H9 (cell line): ENCODE measurements at regions not wholly inside any gene's neighbourhood (a gene's known extent, or its start where the extent isn't known, plus 50 kb on each side); places are given as distances from the start of the nearest gene placed in this dataset.

Source experiments
- DNase-seq: peaks from one replicate; pipeline ENCODE4 v3.0.0-alpha.2; 2017
- H2AFZ ChIP-seq: one replicate; pipeline ENCODE4 v1.6.1; 2013; ENCODE audit warnings: mild to moderate bottlenecking, low read length, control low read depth, moderate library complexity
- H2AK5ac ChIP-seq: 2 replicates; pipeline ENCODE4 v1.6.1; 2013; ENCODE audit warnings: low read length, control low read depth, mixed read lengths; ENCODE audit not compliant: insufficient read length
- H2BK120ac ChIP-seq: one replicate; pipeline ENCODE4 v1.6.1; 2013; ENCODE audit warnings: low read depth, mild to moderate bottlenecking, low read length, control low read depth, inconsistent platforms; ENCODE audit not compliant: poor library complexity, severe bottlenecking
- H2BK12ac ChIP-seq: 2 replicates; pipeline ENCODE4 v1.6.1; 2013; ENCODE audit warnings: low read length, control low read depth, mixed read lengths, low read depth; ENCODE audit not compliant: insufficient read length
- H2BK15ac ChIP-seq: 2 replicates; pipeline ENCODE4 v1.6.1; 2013; ENCODE audit warnings: low read depth, low read length, control low read depth
- H2BK20ac ChIP-seq: one replicate; pipeline ENCODE4 v1.6.1; 2013; ENCODE audit warnings: low read depth, mild to moderate bottlenecking, low read length, control low read depth, inconsistent platforms; ENCODE audit not compliant: poor library complexity, severe bottlenecking
- H2BK5ac ChIP-seq: 2 replicates; pipeline ENCODE4 v1.6.1; 2013; ENCODE audit warnings: low read length, control low read depth, mixed read lengths; ENCODE audit not compliant: insufficient read length
- H3K14ac ChIP-seq: 2 replicates; pipeline ENCODE4 v1.6.1; 2013; ENCODE audit warnings: low read length, control low read depth; ENCODE audit not compliant: insufficient read depth
- H3K18ac ChIP-seq: 2 replicates; pipeline ENCODE4 v1.6.1; 2013; ENCODE audit warnings: low read depth, mild to moderate bottlenecking, mixed read lengths, low read length, control low read depth; ENCODE audit not compliant: insufficient read length
- H3K23ac ChIP-seq: 2 replicates; pipeline ENCODE4 v1.6.1; 2013; ENCODE audit warnings: low read length, control low read depth, mixed read lengths, low read depth; ENCODE audit not compliant: insufficient read length
- H3K23me2 ChIP-seq: 2 replicates; pipeline ENCODE4 v1.6.1; 2013; ENCODE audit warnings: low read depth, mild to moderate bottlenecking, mixed read lengths, low read length, control low read depth; ENCODE audit not compliant: insufficient read length, poor library complexity, severe bottlenecking
- H3K27ac ChIP-seq: 2 replicates; pipeline ENCODE4 v1.5.1; 2013; ENCODE audit warnings: low read length, control low read depth, mixed read lengths, low read depth; ENCODE audit not compliant: insufficient read length
- H3K27me3 ChIP-seq: 2 replicates; pipeline ENCODE4 v1.6.1; 2013; ENCODE audit warnings: low read length, control low read depth, inconsistent platforms; ENCODE audit not compliant: insufficient read depth
- H3K4ac ChIP-seq: 2 replicates; pipeline ENCODE4 v1.6.1; 2013; ENCODE audit warnings: low read depth, mild to moderate bottlenecking, control low read depth, inconsistent platforms, low read length, moderate library complexity
- H3K4me1 ChIP-seq: 2 replicates; pipeline ENCODE4 v1.6.1; 2013; ENCODE audit warnings: low read length, control low read depth, inconsistent platforms; ENCODE audit not compliant: insufficient read depth
- H3K4me2 ChIP-seq: 2 replicates; pipeline ENCODE4 v1.6.1; 2013; ENCODE audit warnings: low read length, control low read depth, mixed read lengths; ENCODE audit not compliant: insufficient read length, insufficient read depth
- H3K56ac ChIP-seq: 2 replicates; pipeline ENCODE4 v1.6.1; 2013; ENCODE audit warnings: low read depth, mild to moderate bottlenecking, mixed read lengths, low read length, control low read depth; ENCODE audit not compliant: insufficient read length
- H3K79me1 ChIP-seq: 2 replicates; pipeline ENCODE4 v1.6.1; 2013; ENCODE audit warnings: low read depth, mild to moderate bottlenecking, moderate library complexity, low read length, control low read depth, inconsistent platforms; ENCODE audit not compliant: insufficient read depth, poor library complexity, severe bottlenecking
- H3K79me2 ChIP-seq: 2 replicates; pipeline ENCODE4 v1.6.1; 2013; ENCODE audit warnings: low read length, control low read depth, inconsistent platforms; ENCODE audit not compliant: insufficient read depth
- H3K9ac ChIP-seq: 2 replicates; pipeline ENCODE4 v1.6.1; 2013; ENCODE audit warnings: low read length, control low read depth, mixed read lengths; ENCODE audit not compliant: insufficient read length; ENCODE audit errors: extremely low read depth
- H3K9me3 ChIP-seq: one replicate; pipeline ENCODE4 v1.6.1; 2013; ENCODE audit warnings: low read depth, low read length, inconsistent platforms; ENCODE audit not compliant: control insufficient read depth
- H3T11ph ChIP-seq: one replicate; pipeline ENCODE4 v1.6.1; 2013; ENCODE audit warnings: mild to moderate bottlenecking, low read length, control low read depth, inconsistent platforms
- H4K20me1 ChIP-seq: one replicate; pipeline ENCODE4 v1.6.1; 2013; ENCODE audit not compliant: control insufficient read depth, insufficient read length, insufficient read depth
- H4K5ac ChIP-seq: 2 replicates; pipeline ENCODE4 v1.6.1; 2013; ENCODE audit warnings: low read depth, mild to moderate bottlenecking, mixed read lengths, low read length, control low read depth; ENCODE audit not compliant: insufficient read length
- H4K8ac ChIP-seq: replicated peaks from 2 replicates; pipeline ENCODE4 v1.6.1; 2013; ENCODE audit warnings: low read length, control low read depth, mixed read lengths, low read depth; ENCODE audit not compliant: insufficient read length
- H4K91ac ChIP-seq: 2 replicates; pipeline ENCODE4 v1.6.1; 2013; ENCODE audit warnings: low read depth, mild to moderate bottlenecking, moderate library complexity, mixed read lengths, low read length, control low read depth; ENCODE audit not compliant: insufficient read length
- H3K27ac Mint-ChIP-seq, 3 experiments: 2 replicates in 2 of 3; 3 replicates in 1 of 3; pipeline ENCODE4 v1.8.0; 2020 to 2021; ENCODE audit warnings: mixed read lengths in 3 of 3, mild to moderate bottlenecking in 1 of 3, moderate library complexity in 1 of 3
- H3K27me3 Mint-ChIP-seq: 2 replicates; pipeline ENCODE4 v1.8.0; 2021; ENCODE audit warnings: low read depth, mild to moderate bottlenecking, moderate library complexity, mixed read lengths
- H3K36me3 Mint-ChIP-seq, 3 experiments: 2 replicates in 2 of 3; 3 replicates in 1 of 3; pipeline ENCODE4 v1.8.0; 2020 to 2021; ENCODE audit warnings: low read depth in 3 of 3, mixed read lengths in 3 of 3; ENCODE audit not compliant: insufficient read depth in 1 of 3
- H3K4me1 Mint-ChIP-seq, 2 experiments: 2 replicates each; pipeline ENCODE4 v1.8.0; 2020; ENCODE audit warnings: mixed read lengths in 2 of 2
- H3K4me3 Mint-ChIP-seq, 2 experiments: 2 replicates in 1 of 2; 3 replicates in 1 of 2; pipeline ENCODE4 v1.8.0; 2020 to 2021; ENCODE audit warnings: mild to moderate bottlenecking in 2 of 2, mixed read lengths in 2 of 2, moderate library complexity in 1 of 2
- H3K9me3 Mint-ChIP-seq, 2 experiments: 2 replicates in 1 of 2; 3 replicates in 1 of 2; pipeline ENCODE4 v1.8.0; 2020; ENCODE audit warnings: mild to moderate bottlenecking in 2 of 2, mixed read lengths in 2 of 2, moderate library complexity in 1 of 2
- WGBS: extraction: QIAGEN DNeasy Blood & Tissue Kit; methylation state at CpG from one replicate; pipeline ENCODE4 v1.1.7; 2013; ENCODE audit warnings: missing lambda C conversion rate, low lambda C conversion rate, mixed read lengths; ENCODE audit not compliant: insufficient read length; ENCODE audit errors: extremely low coverage; 5-methylcytosine and 5-hydroxymethylcytosine counted together
- TF ChIP-seq, protein P1 (sequence below): fragments of 200-600 bp; sonication (generic); conservative IDR thresholded peaks from 3 replicates; pipeline ENCODE4 v1.8.0; 2021; ENCODE audit warnings: antibody characterized with exemption, mild to moderate bottlenecking

DNA sequence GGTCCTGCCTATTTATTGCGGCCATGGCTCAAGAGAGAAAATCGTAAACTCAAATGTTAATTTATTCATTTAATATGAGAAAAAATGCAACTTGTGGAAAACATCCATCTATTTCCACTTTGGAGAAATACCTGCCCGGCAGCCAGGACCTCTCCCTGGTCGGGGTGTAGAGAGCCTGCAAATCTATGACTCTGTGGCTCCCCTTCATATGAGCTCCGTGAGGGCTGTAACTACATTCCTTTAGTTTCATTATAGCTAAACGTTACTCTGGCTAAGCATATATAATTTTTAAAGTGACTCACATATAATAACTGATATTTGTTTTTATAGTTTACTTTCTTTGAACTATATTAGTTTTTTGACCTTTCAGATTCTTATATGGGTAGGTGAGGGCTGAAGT is 857.8 kb upstream of the FAT3 start:
- no peak overlapping the region for H4K8ac ChIP-seq
- H2BK5ac ChIP-seq = no peak overlapping the region

More for the DNA sequence above, 857.8 kb upstream of the FAT3 start:
- Histone ChIP-seq H2BK120ac (no peak overlapping the region), H2BK15ac (no peak overlapping the region), H2BK12ac (no peak overlapping the region), H3K56ac (no peak overlapping the region), H2AK5ac (no peak overlapping the region), H3K9me3 (no peaks in the 10 kb centered on the region), H3K9ac (no peak overlapping the region), H3K27ac (no peak overlapping the region), H4K91ac (no peak overlapping the region), H3K79me2 (no peaks in the 10 kb centered on the region), H3K27me3 (no peaks in the 10 kb centered on the region), H3T11ph (no peak overlapping the region), H3K79me1 (no peaks in the 10 kb centered on the region), H3K14ac (no peak overlapping the region), H3K4ac (no peak overlapping the region), H3K23ac (no peak overlapping the region), H2AFZ (no peak overlapping the region), H3K4me2 (no peak overlapping the region), H3K23me2 (no peaks in the 10 kb centered on the region), H4K20me1 (no peaks in the 10 kb centered on the region), H2BK20ac (no peak overlapping the region), H3K18ac (no peak overlapping the region), H4K5ac (no peak overlapping the region), H3K4me1 (no peaks in the 10 kb centered on the region)
- no peak for DNase-seq
- no peaks in the 10 kb centered on the region for H3K9me3 Mint-ChIP-seq
- WGBS = no CpG with 5 or more reads among the region's 6 CpGs
- H3K4me1 Mint-ChIP-seq = 0 out of 4 replicates have a peak, but pooled peaks cover 0 to 2% of the 10 kb centered on the region in 2 experiments
- TF ChIP-seq, protein P1, sequence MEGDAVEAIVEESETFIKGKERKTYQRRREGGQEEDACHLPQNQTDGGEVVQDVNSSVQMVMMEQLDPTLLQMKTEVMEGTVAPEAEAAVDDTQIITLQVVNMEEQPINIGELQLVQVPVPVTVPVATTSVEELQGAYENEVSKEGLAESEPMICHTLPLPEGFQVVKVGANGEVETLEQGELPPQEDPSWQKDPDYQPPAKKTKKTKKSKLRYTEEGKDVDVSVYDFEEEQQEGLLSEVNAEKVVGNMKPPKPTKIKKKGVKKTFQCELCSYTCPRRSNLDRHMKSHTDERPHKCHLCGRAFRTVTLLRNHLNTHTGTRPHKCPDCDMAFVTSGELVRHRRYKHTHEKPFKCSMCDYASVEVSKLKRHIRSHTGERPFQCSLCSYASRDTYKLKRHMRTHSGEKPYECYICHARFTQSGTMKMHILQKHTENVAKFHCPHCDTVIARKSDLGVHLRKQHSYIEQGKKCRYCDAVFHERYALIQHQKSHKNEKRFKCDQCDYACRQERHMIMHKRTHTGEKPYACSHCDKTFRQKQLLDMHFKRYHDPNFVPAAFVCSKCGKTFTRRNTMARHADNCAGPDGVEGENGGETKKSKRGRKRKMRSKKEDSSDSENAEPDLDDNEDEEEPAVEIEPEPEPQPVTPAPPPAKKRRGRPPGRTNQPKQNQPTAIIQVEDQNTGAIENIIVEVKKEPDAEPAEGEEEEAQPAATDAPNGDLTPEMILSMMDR = no peak
- no peak overlapping the region for H3K4me3 Mint-ChIP-seq
- H3K36me3 Mint-ChIP-seq = no peaks in the 10 kb centered on the region
- no peak overlapping the region for H3K27ac Mint-ChIP-seq
- no peaks in the 10 kb centered on the region for H3K27me3 Mint-ChIP-seq
